ENCODE measurements at regions not wholly inside any gene's neighbourhood (a gene's known extent, or its start where the extent isn't known, plus 50 kb on each side); places are given as distances from the start of the nearest gene placed in this dataset.

DNA sequence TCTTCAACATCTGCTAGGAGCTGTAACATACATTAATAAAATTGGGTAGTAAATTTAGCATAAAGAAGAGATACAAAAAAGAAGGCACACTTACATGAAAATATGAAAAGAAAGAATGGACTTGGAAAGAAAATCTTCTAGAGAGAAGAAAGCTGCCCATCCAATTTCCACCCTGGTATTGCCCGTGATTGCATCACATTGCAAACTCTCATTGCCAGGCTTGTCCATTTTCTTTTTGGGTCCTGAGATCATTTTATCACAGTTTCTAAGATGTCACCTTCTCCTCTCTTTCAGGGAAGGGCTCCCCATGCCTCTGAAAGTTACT is 321.5 kb downstream of the RND3 start:
- Histone ChIP-seq H3K9me3 (peaks cover 0 to 2% (median 0%) of the 10 kb centered on the region in 3 donors), H3K4me1 (peaks cover 0 to 3% (median 3%) of the 10 kb centered on the region in 3 donors), H3K36me3 (no peaks in the 10 kb centered on the region), H3K4me3 (no peak overlapping the region), H3K27ac (no peak overlapping the region), H3K27me3 (no peaks in the 10 kb centered on the region)
- DNase-seq = no peak
- intact Hi-C loops (cut with DNase I) = no loop called here
- 93 to 100% methylated on average over 1 of the region's 1 CpG for WGBS, 2 donors
- TF ChIP-seq POLR2A (IDR thresholded peaks at IDR 0.05) (no peak), CTCF (IDR thresholded peaks at IDR 0.05) (no peak)

GRCh38 chr2:150165442-150165841 is 322.0 kb downstream of the RND3 start:
- Histone ChIP-seq H3K4me3 (no peak overlapping the region), H3K27me3 (no peaks in the 10 kb centered on the region), H3K27ac (no peak overlapping the region), H3K9me3 (no peaks in the 10 kb centered on the region), H3K4me1 (peaks cover 0 to 3% (median 3%) of the 10 kb centered on the region in 3 donors), H3K36me3 (no peaks in the 10 kb centered on the region)
- TF ChIP-seq CTCF (IDR thresholded peaks at IDR 0.05) (no peak), POLR2A (IDR thresholded peaks at IDR 0.05) (no peak)
- no peak for DNase-seq
- intact Hi-C loops (cut with DNase I) = no loop called here
- WGBS, 2 donors = 82 to 89% methylated on average over 6 of the region's 6 CpGs

GRCh38 chr2:150162241-150162942 is 325.1 kb downstream of the RND3 start:
- TF ChIP-seq POLR2A (IDR thresholded peaks at IDR 0.05) = no peak
- no peak for TF ChIP-seq CTCF (IDR thresholded peaks at IDR 0.05)
- 52 to 58% methylated on average over 6 of the region's 6 CpGs for WGBS, 2 donors
- DNase-seq = no peak
- Histone ChIP-seq H3K27me3 (no peaks in the 10 kb centered on the region), H3K9me3 (no peaks in the 10 kb centered on the region), H3K4me1 (peaks cover 0 to 3% (median 3%) of the 10 kb centered on the region in 3 donors), H3K27ac (no peak overlapping the region), H3K36me3 (no peaks in the 10 kb centered on the region), H3K4me3 (no peak overlapping the region)
- intact Hi-C loops (cut with DNase I) = no loop called here

GRCh38 chr2:150160058-150160457 is 327.4 kb downstream of the RND3 start:
- intact Hi-C loops (cut with DNase I) = no loop called here
- WGBS, 2 donors = 80 to 90% methylated on average over 6 of the region's 6 CpGs
- H3K36me3 ChIP-seq = no peaks in the 10 kb centered on the region
- H3K27me3 ChIP-seq = no peaks in the 10 kb centered on the region
- H3K27ac ChIP-seq = no peak overlapping the region
- no peak overlapping the region for H3K4me3 ChIP-seq
- no peaks in the 10 kb centered on the region for H3K9me3 ChIP-seq
- DNase-seq = no peak
- no peaks in the 10 kb centered on the region for H3K4me1 ChIP-seq
- TF ChIP-seq CTCF (IDR thresholded peaks at IDR 0.05) (no peak), POLR2A (IDR thresholded peaks at IDR 0.05) (no peak)

DNA sequence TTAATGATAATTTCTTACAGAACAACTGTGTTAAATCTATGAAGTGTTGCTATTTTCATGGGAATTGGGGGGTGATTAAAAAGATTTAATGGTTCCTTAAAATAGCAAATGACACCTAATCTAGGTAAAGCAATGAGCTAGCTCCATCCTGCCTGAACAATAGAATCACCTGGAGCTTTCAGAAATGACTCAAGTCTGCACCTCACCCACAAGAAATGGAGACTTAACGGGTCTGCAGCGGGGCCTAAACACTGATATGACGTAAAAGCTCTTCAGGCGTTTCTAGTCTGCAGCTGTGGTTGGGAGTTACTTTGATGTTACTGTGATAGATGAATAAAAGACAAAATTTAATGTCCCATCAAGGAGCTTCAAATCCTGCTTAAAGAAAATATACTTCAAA is 328.2 kb downstream of the RND3 start:
- no peak overlapping the region for H3K27ac ChIP-seq
- no peaks in the 10 kb centered on the region for H3K9me3 ChIP-seq
- no peaks in the 10 kb centered on the region for H3K27me3 ChIP-seq
- WGBS, 2 donors = 30 to 69% methylated on average over 4 of the region's 4 CpGs
- DNase-seq = no peak
- no peaks in the 10 kb centered on the region for H3K36me3 ChIP-seq
- TF ChIP-seq CTCF (IDR thresholded peaks at IDR 0.05) (no peak), POLR2A (IDR thresholded peaks at IDR 0.05) (no peak)
- no peak overlapping the region for H3K4me3 ChIP-seq
- peaks cover 0 to under 1% (median 0%) of the 10 kb centered on the region in 3 donors for H3K4me1 ChIP-seq
- intact Hi-C loops (cut with DNase I) = no loop called here

Measured in esophagus squamous epithelium (tissue), 5 donors.